Epidermal melanocyte (primary cell): ENCODE measurements at regions not wholly inside any gene's neighbourhood (a gene's known extent, or its start where the extent isn't known, plus 50 kb on each side); places are given as distances from the start of the nearest gene placed in this dataset.
A peak's percentile ranks its signal among the peaks of the same experiment; 100 is the strongest.
"Not testable (repeated sequence)": the region's sequence is repeated elsewhere in the genome, so short reads cannot be mapped to it uniquely, and the experiment has no call there.

Source experiments
- DNase-seq: peaks from one replicate; pipeline ENCODE4 v3.0.0; 2011; ENCODE audit warnings: low spot score; ENCODE audit not compliant: insufficient read length

DNA sequence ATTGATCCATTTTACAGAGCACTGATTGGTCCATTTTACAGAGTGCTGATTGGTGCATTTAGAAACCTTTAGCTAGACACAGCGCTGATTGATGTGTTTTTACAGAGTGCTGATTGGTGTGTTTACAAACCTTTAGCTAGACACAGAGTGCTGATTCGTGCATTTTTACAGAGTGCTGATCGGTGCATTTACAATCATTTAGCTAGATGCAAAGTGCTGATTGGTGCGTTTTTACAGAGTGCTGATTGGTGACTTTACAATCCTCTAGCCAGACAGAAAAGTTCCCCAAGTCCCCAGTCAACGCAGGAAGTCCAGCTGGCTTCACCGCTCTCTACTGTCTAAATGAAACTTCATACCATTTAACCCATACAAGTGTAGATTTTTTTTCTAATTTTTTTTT lies 228.5 kb upstream of the FIGN start:
- DNase-seq, result not testable (repeated sequence)

DNA sequence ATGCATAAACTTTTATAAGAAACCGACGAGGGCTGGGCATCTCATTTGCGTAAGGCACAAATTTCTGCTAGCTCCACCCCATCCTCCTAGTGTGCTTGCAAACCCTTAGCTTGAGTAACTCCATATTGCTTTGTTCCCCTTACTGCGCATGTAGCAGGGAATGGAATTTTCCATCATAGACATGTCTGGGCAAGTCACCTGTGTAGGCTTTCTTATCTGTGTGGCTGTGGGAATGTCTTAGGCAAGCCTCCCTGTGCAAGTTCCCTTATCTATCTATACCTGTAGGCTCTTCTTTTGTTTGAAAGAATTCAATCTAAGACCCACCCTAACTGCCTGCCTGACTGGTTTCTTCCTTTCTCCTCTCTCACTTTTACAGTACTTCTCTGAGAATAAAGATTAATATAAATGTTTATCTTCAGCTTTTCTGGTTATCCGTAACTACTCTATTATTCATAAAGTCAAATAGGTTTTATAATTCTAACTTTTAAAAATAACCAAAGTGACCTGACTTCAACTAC lies 217.6 kb upstream of the FIGN start:
- DNase-seq, result no peak

DNA sequence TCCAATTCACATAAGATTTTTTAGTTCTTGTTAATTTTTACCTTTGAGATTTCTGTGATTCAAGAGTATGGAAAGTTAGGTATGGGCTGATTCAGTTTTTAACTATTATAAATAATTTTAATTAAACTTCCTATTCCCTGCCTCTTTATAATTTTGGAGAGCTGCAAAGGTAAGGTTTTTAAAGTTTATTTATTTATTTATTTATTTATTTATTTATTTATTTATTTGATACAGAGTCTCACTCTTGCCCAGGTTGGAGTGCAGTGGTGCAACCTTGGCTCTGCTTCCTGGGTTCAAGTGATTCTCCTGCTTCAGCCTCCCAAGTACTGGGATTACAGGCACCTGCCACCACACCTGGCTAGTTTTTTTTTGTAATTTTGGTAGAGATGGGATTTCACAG lies 215.5 kb upstream of the FIGN start:
- no peak for DNase-seq

DNA sequence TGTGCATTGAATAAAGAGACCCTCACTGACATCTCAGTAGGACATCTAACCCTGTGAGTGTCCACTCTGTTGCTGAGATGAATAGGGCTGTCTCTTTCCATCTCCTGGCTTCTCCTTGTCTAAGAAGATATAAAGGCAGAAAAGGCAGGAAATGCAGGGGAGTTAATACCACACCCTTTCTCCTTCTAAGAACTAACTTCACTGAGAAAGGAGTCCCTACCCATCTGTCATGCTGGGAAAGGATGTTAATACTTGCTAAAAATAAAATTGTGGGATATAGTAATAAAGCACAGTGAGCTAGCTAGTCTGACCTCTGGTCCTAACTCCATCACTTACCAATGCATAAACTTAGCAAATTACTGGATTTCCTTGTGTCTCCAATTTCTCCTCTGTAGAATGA lies 213.9 kb upstream of the FIGN start:
- no peak for DNase-seq

DNA sequence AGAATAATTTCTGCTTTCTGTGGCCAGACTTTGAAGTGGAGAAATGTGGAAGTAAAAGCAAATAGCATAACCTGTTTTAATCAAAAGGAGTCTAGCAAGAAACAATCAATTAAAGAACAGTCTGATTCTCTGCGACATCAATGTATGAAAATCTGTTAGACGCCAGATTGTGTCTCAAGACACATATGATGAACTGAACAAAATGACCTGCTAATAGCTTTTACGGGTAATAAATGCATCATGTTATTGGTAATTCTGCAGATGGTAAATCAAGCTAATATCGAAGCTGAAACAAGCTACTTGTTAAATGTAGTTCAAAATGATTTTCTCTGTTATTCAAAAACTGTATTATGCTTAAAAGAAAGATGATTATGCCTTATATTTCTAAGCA lies 208.5 kb upstream of the FIGN start:
- no peak for DNase-seq

DNA sequence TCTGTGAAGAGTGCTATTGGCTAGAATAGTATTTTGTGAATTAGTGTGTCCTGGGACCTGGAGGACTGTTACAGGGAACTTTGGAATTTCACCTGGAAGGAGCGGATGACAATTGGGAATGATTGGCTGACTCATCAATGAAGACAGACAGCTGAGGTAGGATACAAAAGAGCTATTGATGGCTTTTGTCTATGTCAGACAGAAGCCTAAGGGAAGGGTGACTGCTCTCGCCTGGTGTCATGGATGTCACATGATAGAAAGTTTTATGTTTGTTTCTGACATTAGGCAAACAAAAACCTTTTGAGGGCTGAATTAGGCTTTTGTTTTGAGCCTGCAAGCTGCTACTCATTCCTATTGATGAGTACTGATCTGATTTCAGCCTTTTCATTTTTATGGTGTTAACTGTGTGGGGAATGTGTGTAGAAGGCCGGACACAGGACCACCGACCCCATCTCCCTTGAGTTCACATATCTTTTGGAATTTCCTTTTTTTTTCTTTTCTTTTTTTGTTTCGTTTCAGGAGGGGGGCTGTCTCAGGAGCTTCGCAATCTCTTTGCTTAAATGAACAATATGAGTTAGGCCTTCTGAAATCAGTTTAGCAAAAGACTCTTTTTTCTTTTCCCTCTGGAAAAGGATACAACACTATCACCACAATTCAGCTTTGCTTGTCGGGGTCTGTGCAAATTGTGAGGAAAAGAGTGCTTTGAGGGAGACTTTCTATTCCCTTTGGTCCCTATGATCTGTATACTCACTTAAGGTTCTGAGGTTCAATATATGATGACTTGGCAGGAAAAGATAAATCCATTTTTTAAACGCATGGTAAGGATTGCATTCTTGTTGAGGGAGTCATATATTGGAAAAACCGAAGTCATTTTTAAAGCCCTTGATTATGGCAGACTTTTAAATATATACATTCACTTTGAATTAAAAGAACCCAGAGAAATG lies 207.9 kb upstream of the FIGN start:
- DNase-seq, result peak; percentile 24

DNA sequence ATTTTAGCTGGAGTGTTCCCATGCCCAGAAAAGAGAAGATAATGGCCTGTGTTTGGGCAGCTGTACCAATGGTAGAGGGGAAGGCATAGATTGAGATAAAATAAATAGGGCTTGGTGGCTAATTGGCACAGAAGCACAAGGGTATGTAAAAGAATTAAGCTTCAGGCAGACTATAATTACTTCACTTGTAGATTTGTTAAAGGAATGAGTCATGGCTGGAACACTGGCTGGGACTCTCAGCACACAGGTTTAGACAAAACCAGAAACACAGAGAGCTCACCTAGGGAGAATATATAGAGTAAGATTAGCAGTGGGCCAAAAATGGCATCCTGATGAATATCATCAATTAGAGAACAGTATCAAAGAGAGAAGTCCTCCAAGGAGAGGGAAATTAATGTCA lies 198.3 kb upstream of the FIGN start:
- no peak for DNase-seq

DNA sequence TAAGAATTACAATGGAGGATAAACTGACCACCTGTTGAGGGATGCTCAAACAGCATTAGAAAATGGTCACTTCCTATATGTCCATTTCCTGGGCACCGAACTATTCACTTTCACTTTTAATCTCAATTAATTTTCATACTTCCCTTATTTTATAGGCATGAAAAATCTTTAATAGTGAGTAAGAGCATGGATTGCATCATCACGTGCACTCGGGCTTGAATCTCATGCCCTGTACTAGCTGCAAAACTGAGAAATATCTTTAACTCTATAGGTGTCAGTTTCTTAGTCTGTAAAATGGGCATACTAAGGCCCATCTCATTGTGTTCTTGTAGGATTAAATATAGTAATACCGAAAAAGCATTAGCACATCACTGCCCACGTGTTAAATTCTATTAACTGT lies 183.9 kb upstream of the FIGN start:
- no peak for DNase-seq

DNA sequence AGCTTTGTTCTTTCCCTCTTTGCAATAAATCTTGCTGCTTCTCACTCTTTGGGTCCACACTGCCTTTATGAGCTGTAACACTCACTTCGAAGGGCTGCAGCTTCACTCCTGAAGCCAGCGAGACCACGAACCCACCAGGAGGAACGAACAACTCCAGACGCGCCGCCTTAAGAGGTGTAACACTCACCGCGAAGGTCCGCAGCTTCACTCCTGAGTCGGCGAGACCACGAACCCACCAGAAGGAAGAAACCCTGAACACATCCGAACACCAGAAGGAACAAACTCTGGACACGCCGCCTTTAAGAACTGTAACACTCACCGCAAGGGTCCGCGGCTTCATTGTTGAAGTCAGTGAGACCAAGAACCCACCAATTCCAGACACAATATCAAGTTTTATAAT lies 178.7 kb upstream of the FIGN start:
- DNase-seq, result not testable (repeated sequence)

DNA sequence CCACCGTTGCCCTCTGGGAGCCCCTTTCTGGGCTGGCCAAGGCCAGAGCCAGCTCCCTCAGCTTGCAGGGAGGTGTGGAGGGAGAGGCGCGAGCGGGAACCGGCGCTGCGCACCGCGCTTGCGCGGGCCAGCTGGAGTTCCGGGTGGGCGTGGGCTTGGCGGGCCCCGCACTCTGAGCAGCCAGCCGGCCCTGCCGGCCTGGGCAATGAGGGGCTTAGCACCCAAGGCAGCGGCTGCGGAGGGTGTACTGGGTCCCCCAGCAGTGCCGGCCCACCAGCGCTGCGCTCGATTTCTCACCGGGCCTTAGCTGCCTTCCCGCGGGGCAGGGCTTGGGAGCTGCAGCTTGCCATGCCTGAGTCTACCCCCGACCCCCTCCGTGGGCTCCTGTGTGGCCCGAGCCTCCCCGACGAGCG lies 177.7 kb upstream of the FIGN start:
- not testable (repeated sequence) for DNase-seq

DNA sequence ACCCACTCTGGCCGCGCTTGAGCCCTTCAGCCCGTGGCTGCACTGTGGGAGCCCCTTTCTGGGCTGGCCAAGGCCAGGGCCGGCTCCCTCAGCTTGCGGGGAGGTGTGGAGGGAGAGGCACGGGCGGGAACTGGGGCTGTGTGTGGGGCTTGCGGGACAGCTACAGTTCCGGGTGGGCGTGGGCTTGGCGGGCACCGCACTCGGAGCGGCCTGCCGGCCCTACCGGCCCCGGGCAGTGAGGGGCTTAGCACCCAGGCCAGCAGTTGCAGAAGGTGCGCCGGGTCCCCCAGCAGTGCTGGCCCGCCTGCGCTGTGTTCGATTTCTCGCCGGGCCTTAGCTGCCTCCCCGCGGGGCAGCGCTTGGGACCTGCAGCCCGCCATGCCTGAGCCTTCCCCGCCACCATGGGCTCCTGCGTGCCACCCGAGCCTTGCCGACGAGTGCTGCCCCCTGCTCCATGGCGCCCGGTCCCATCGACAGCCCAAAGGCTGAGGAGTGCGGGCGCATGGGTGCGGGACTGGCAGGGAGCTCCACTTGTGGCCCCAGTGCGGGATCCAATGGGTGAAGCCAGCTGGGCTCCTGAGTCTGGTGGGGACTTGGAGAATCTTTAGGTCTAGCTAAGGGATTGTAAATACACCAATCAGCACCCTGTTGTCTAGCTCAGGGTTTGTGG lies 173.7 kb upstream of the FIGN start:
- no peak for DNase-seq

DNA sequence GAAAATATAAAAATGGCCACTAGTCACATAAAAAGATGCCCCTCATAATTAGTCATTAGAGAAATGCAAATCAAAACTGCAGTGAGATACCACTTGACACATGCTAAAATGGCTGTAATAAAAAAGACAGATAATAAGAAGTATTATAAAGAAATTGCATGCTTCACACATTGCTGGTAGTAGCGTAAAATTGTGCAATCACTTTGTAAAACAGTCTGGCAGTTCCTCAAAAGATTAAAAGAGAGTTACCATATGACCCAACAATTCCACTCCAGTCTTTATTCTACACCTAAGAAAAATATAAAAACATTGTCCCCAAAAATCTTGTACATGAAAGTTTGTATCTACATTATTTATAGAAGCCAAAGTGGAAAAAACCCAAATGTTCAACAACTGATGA lies 170.6 kb upstream of the FIGN start:
- DNase-seq, result no peak

DNA sequence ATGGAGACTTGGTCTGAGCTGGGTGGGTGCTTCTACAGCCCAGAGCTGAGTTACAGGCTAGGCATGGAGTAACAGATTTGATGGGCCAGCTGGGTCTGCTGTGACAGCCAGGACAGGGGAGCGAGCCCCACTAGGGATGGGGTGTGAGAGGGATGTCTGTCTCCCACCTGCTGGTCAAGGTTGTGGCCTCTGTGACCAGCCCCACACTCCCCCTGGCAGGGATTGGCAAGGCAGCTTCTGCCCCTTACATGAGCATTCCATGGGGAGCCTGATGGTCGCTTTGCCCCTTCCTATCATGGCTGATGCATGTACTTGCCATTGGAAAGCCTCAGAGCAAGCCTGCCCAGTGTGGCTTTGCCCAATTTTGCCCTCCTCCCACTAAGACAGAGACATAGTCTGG lies 162.0 kb upstream of the FIGN start:
- DNase-seq, result no peak

DNA sequence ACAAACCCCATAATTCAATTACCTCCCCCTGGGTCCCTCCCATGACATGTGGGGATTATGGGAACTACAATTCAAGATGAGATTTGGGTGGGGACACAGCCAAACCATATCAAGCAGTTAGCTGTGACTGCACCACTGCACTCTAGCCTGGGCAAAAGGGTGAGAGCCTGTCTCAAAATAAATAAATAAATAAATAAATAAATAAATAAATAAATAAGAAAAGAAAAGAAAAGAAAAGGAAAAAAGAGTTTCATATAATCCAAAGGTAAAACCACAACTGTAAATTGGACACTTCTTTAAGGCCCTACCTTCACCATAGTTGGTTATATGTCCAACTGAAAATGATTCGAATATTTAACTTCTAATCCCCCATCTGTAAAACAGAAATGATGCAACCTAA lies 157.6 kb upstream of the FIGN start:
- DNase-seq, result not testable (repeated sequence)

DNA sequence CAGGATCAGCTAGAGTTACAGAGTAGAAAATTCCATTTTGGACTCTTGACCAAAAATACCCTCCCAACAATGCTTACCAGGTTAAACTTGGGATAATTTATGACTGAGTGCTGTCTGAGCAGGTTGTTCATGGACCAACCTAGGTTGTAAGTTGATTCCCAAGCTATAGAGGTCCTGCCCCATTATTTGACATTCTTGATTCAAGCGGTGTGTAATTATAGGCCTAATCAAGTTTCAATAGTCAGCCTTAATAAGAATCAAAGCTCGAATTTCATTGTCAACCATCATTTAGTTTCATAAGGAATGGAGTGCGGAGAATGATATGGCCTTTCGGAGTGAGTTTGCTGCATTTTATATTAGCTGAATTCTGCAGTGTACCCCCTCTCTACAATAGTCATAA lies 152.8 kb upstream of the FIGN start:
- no peak for DNase-seq

DNA sequence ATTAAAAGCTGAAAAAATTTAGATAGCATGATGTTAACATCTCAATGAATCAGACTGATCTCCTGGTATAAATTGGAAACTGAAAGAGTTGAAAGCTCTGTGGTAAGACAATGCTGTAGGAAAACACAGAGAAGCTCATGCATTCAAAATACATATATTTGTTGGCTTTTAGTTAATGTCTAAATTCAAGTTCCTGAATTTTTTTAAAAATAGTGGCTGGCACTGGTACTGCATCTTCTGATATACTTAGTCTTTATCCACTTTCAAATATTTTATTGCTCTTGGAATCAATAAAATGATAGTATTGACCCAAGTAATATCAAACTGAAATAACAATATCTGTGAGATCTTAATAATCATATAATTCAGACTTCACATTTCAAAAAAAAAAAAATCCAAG lies 151.4 kb upstream of the FIGN start:
- DNase-seq, result no peak

DNA sequence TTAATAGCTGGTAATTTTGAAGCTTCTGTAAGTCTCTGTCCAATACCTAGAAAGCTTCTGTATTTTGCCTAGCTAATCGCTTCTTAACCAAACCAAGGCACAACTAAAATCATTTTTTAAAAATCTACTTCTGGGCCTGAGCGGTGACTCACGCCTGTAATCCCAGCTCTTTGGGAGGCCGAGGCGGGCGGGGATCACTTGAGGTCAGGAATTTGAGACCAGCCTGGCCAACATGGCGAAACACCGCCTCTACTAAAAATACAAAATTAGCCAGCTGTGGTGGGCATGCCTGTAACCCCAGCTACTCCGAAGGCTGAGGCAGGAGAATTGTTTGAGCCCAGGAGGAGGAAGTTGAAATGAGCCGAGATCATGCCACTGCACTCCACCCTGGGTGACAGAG lies 148.6 kb upstream of the FIGN start:
- no peak for DNase-seq

DNA sequence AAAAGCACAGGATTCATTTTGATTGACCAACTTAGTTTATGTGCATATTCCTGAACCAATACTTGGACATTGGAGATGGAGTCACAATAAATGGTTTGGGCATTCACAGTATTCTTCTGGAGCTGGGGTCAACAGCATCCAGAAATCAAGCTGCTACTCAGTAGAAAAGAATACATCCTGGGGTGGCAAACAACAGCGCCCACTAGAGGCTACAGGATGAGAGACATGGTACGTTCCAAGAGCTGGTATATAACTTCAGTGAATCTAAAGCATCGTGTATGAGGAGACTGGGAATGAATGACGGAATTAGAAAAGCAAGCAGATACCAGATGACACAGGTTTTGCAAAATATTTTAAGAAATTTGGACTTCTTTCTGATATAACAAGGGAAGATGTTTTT lies 142.9 kb upstream of the FIGN start:
- no peak for DNase-seq

DNA sequence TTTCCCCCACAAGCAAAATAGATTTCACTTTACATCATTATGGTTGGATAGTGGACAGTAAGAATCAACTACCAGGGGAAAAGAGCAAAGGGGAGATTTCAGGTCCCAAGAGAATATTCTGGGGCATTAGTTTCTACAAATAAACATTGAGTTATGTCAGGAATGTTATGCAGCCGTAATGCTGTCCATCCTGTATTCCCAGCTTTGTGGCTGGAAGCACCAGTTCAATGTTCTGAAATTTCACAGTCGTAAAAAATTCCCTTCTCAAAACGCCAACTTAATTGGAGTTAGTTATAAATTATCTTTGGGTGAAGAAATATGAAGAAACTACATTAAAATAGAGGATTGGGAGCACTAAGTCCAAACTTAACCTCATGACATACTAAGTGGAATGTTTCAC lies 141.5 kb upstream of the FIGN start:
- DNase-seq, result no peak

DNA sequence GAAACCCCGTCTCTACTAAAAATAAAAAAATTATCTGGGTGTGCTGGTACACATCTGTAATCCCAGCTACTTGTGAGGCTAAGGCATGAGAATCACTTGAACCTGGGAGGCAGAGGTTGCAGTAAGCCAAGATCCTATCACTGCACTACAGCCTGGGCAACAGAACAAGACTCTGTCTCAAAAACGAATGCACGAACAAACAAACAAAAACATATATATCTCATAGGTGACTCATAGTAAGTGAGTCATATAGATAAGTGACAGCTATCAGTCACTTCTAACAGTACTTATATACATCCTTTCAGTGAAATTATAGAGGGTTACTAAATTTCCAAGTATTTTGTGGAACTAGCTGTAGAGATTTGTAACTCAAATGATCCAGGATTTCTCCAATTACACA lies 127.3 kb upstream of the FIGN start:
- no peak for DNase-seq

DNA sequence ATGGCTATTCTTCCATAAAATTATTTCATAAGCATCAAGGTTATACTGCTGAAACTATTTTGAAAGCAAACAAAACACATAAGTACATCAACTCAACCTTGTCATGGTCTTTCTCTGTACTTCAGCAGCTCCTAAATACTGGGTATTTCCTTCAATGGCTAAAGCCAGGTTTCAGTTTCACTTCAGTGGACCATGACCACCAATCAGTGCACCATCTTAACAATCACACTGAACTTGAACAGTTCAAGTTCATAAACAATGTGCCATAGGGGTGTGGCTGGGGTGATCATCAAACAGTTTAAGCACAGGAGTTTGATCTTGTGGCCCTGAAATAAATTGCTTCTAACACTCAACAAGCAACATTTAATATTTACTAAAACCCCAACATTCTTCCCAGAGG lies 124.1 kb upstream of the FIGN start:
- no peak for DNase-seq

DNA sequence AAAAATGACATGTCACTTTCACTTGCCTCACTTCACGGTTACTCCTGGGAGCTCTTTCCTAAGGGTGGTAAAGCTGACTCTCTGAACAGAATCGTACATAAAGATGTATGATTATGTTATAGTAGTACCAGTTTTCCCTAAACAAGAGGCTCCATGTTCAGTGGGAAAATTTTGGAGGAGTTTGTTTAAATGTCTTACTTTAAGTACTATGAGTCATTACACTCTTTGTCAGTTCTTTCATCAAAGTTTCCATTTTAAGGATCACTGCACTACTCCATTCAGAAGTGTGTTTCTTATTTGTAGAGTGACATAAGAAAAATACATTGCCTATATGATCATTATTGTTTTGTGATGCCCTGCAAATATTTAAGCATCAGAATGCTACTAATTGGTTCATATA lies 121.1 kb upstream of the FIGN start:
- DNase-seq, result no peak

DNA sequence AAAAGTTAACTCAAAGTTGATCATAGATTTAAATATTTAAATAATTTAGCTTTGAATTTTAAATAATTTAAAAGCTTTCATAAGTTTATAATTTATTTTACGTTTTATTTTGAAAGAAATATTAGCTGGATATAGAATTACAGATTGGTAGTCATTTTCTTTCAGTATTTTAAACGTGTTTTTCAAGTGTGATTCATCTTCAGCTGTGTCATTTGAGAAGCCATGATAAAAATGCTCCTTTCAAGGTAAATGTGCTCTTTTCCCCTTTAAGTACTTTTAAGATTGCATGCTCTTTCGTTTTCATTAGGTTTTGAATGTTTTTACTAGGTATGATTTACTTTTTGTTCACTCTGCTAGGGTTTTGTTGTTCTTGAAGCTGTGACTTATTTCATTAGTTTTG lies 116.8 kb upstream of the FIGN start:
- DNase-seq, result no peak
